ENCODE measurements at regions not wholly inside any gene's neighbourhood (a gene's known extent, or its start where the extent isn't known, plus 50 kb on each side); places are given as distances from the start of the nearest gene placed in this dataset.
"Not testable (repeated sequence)": the region's sequence is repeated elsewhere in the genome, so short reads cannot be mapped to it uniquely, and the experiment has no call there.

DNA sequence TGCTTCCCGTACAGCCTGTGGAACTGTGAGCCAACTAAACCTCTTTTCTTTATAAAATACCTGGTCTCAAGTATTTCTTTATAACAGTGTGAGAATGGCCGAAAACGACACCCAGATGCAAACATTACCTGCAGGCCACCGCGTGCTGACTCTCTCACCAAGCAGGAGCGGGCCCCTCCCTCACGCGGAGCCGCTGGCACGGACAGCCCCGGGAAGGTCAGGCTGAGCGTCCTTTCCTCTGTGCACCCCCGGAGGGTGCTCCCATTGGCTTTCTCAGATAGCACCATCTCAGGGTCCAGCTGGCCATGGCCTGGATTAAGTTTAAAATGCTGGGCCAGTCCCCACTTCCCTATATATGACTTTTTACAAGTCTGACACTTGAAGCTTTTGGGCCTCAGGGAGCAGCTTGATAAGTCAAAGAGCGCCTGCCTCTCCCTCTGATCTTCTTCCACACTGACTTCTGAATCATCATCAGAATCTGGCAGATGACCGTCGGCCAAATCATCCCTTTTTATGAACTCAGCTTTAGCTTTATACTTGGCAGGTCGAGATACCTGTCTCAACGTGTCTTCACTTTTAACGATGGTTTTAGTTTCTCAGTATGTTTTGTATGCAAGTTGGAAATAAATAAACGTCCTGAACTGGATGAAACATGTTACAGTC lies 115.1 kb upstream of the PRKX start:
- TF ChIP-seq, protein P1, sequence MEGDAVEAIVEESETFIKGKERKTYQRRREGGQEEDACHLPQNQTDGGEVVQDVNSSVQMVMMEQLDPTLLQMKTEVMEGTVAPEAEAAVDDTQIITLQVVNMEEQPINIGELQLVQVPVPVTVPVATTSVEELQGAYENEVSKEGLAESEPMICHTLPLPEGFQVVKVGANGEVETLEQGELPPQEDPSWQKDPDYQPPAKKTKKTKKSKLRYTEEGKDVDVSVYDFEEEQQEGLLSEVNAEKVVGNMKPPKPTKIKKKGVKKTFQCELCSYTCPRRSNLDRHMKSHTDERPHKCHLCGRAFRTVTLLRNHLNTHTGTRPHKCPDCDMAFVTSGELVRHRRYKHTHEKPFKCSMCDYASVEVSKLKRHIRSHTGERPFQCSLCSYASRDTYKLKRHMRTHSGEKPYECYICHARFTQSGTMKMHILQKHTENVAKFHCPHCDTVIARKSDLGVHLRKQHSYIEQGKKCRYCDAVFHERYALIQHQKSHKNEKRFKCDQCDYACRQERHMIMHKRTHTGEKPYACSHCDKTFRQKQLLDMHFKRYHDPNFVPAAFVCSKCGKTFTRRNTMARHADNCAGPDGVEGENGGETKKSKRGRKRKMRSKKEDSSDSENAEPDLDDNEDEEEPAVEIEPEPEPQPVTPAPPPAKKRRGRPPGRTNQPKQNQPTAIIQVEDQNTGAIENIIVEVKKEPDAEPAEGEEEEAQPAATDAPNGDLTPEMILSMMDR (IDR thresholded peaks at IDR 0.05), result not testable (repeated sequence)
- TF ChIP-seq ZFX (IDR thresholded peaks at IDR 0.05; ENCODE audit: borderline replicate concordance), result not testable (repeated sequence)
